GM06990 (cell line): ENCODE measurements at regions not wholly inside any gene's neighbourhood (a gene's known extent, or its start where the extent isn't known, plus 50 kb on each side); places are given as distances from the start of the nearest gene placed in this dataset.

Experiments used
- DNase-seq: peaks from one replicate; pipeline ENCODE4 v3.0.0-alpha.2; 2011; ENCODE audit not compliant: insufficient read length; ENCODE audit errors: extremely low read depth
- H3K27me3 ChIP-seq: replicated peaks from 2 replicates; pipeline ENCODE4 v1.6.0; 2011; ENCODE audit warnings: low read length; ENCODE audit not compliant: control insufficient read depth, insufficient read depth
- H3K36me3 ChIP-seq: 2 replicates; pipeline ENCODE4 v1.5.1; 2011; ENCODE audit warnings: low read length; ENCODE audit not compliant: control insufficient read depth, insufficient read depth
- H3K4me3 ChIP-seq: replicated peaks from 2 replicates; pipeline ENCODE4 v1.5.1; 2011; ENCODE audit warnings: low read depth, mild to moderate bottlenecking, control low read depth, low read length
- CTCF ChIP-seq: IDR thresholded peaks from 2 replicates; pipeline ENCODE4 v1.5.1; 2011; ENCODE audit warnings: low read length, control low read depth, mild to moderate bottlenecking, inconsistent platforms; ENCODE audit not compliant: insufficient read depth, poor library complexity, severe bottlenecking

GRCh38 chr2:128457716-128458115, 139.0 kb upstream of the HS6ST1 start:
- Histone ChIP-seq H3K4me3 (no peak overlapping the region), H3K36me3 (no peaks in the 10 kb centered on the region), H3K27me3 (no peaks in the 10 kb centered on the region)
- no peak for TF ChIP-seq CTCF
- DNase-seq, result no peak

- no peak for DNase-seq
- Histone ChIP-seq H3K27me3 (no peaks in the 10 kb centered on the region), H3K36me3 (no peaks in the 10 kb centered on the region), H3K4me3 (no peak overlapping the region)
- no peak for TF ChIP-seq CTCF
These were observed 139.8 kb upstream of the HS6ST1 start for GRCh38 chr2:128458505-128458904.

GRCh38 chr2:128464456-128464855, 145.8 kb upstream of the HS6ST1 start:
- no peaks in the 10 kb centered on the region for H3K36me3 ChIP-seq
- DNase-seq, result no peak
- H3K27me3 ChIP-seq, result no peaks in the 10 kb centered on the region
- no peak overlapping the region for H3K4me3 ChIP-seq
- TF ChIP-seq CTCF, result no peak

- no peaks in the 10 kb centered on the region for H3K27me3 ChIP-seq
- H3K36me3 ChIP-seq, result no peaks in the 10 kb centered on the region
- no peak overlapping the region for H3K4me3 ChIP-seq
- DNase-seq, result no peak
- no peak for TF ChIP-seq CTCF
These were observed 146.8 kb upstream of the HS6ST1 start for GRCh38 chr2:128465246-128466170.

GRCh38 chr2:128466376-128466775, 147.7 kb upstream of the HS6ST1 start:
- no peak overlapping the region for H3K4me3 ChIP-seq
- no peaks in the 10 kb centered on the region for H3K36me3 ChIP-seq
- no peak for TF ChIP-seq CTCF
- DNase-seq, result no peak
- no peaks in the 10 kb centered on the region for H3K27me3 ChIP-seq
